ENCODE measurements at regions not wholly inside any gene's neighbourhood (a gene's known extent, or its start where the extent isn't known, plus 50 kb on each side); places are given as distances from the start of the nearest gene placed in this dataset.
"Not testable (repeated sequence)": the region's sequence is repeated elsewhere in the genome, so short reads cannot be mapped to it uniquely, and the experiment has no call there.

DNA sequence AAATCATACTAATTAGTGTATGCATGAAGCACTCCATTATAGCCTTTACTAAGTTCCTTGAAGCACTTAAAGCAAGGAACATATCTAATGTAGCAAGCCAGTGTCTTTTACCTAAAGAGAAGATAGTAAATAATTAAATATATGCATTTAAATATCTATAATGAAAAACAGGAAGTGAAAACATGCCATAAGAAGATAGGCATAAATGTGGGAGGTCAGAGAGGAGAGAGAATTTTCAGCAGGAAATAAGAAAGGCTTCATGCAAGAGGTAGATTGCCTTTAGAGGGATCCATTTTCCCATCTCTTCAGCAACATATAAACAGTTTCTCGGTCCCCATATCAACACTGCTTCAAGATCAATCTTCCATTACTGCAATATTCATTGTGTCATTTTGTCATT lies 599.8 kb downstream of the FRK start:
- no peak overlapping the region for H3K4me3 Mint-ChIP-seq
- no peak overlapping the region for H3K27ac ChIP-seq (ENCODE audit: low read depth, low read length)
- no peak overlapping the region for H3K27ac Mint-ChIP-seq
- ChIA-PET CTCF (no interaction called here), POLR2A (no interaction called here)
- H3K36me3 ChIP-seq (ENCODE audit: control insufficient read depth in 2 of 3, insufficient read depth in 3 of 3, low read length in 3 of 3): no peaks in the 10 kb centered on the region
- no peaks in the 10 kb centered on the region for H3K36me3 Mint-ChIP-seq
- no peak for ATAC-seq
- no peaks in the 10 kb centered on the region for H3K27me3 ChIP-seq (ENCODE audit: control insufficient read depth in 2 of 2, insufficient read depth in 2 of 2, low read length in 2 of 2)
- no peaks in the 10 kb centered on the region for H3K9me3 ChIP-seq (ENCODE audit: control insufficient read depth in 2 of 3, low read length in 3 of 3)
- no peaks in the 10 kb centered on the region for H3K4me1 Mint-ChIP-seq
- H3K4me3 ChIP-seq (ENCODE audit: low read length): no peak overlapping the region
- DNase-seq: no peak
- peaks cover 0 to 29% (median 5%) of the 10 kb centered on the region in 11 donors for H3K9me3 Mint-ChIP-seq
- H3K27me3 Mint-ChIP-seq: no peaks in the 10 kb centered on the region
- H3K4me1 ChIP-seq (ENCODE audit: control insufficient read depth in 2 of 2, insufficient read depth in 2 of 2, low read length in 2 of 2): no peaks in the 10 kb centered on the region
- intact Hi-C loops (cut with micrococcal nuclease): no loop called here

- ATAC-seq (no peak), DNase-seq (no peak)
- no peak overlapping the region for H3K27ac ChIP-seq (ENCODE audit: low read depth, low read length)
- H3K4me1 ChIP-seq (ENCODE audit: control insufficient read depth in 2 of 2, insufficient read depth in 2 of 2, low read length in 2 of 2): no peaks in the 10 kb centered on the region
- no peak overlapping the region for H3K27ac Mint-ChIP-seq
- no peak overlapping the region for H3K4me3 ChIP-seq (ENCODE audit: low read length)
- H3K9me3 Mint-ChIP-seq: peaks cover 0 to 6% (median 0%) of the 10 kb centered on the region in 11 donors
- H3K4me3 Mint-ChIP-seq: no peak overlapping the region
- H3K36me3 ChIP-seq (ENCODE audit: control insufficient read depth in 2 of 3, insufficient read depth in 3 of 3, low read length in 3 of 3): no peaks in the 10 kb centered on the region
- no peaks in the 10 kb centered on the region for H3K9me3 ChIP-seq (ENCODE audit: control insufficient read depth in 2 of 3, low read length in 3 of 3)
- POLR2A ChIA-PET: no interaction called here
- no peaks in the 10 kb centered on the region for H3K27me3 Mint-ChIP-seq
- no peaks in the 10 kb centered on the region for H3K4me1 Mint-ChIP-seq
- H3K27me3 ChIP-seq (ENCODE audit: control insufficient read depth in 2 of 2, insufficient read depth in 2 of 2, low read length in 2 of 2): no peaks in the 10 kb centered on the region
- CTCF ChIA-PET: no interaction called here
- intact Hi-C loops (cut with micrococcal nuclease): no loop called here
- H3K36me3 Mint-ChIP-seq: no peaks in the 10 kb centered on the region
These were observed 603.8 kb downstream of the FRK start for GRCh38 chr6:115456848-115457247.

- no peaks in the 10 kb centered on the region for H3K27me3 ChIP-seq (ENCODE audit: control insufficient read depth in 2 of 2, insufficient read depth in 2 of 2, low read length in 2 of 2)
- intact Hi-C loops (cut with micrococcal nuclease): no loop called here
- no peak overlapping the region for H3K27ac ChIP-seq (ENCODE audit: low read depth, low read length)
- no peaks in the 10 kb centered on the region for H3K9me3 ChIP-seq (ENCODE audit: control insufficient read depth in 2 of 3, low read length in 3 of 3)
- no peak overlapping the region for H3K4me3 ChIP-seq (ENCODE audit: low read length)
- Mint-ChIP-seq H3K27me3 (no peaks in the 10 kb centered on the region), H3K36me3 (no peaks in the 10 kb centered on the region), H3K27ac (no peak overlapping the region), H3K9me3 (peaks cover 0 to 5% (median 0%) of the 10 kb centered on the region in 11 donors), H3K4me3 (no peak overlapping the region), H3K4me1 (no peaks in the 10 kb centered on the region)
- DNase-seq (no peak), ATAC-seq (no peak)
- H3K4me1 ChIP-seq (ENCODE audit: control insufficient read depth in 2 of 2, insufficient read depth in 2 of 2, low read length in 2 of 2): no peaks in the 10 kb centered on the region
- H3K36me3 ChIP-seq (ENCODE audit: control insufficient read depth in 2 of 3, insufficient read depth in 3 of 3, low read length in 3 of 3): no peaks in the 10 kb centered on the region
- POLR2A ChIA-PET: no interaction called here
- CTCF ChIA-PET: no interaction called here
These were observed 616.7 kb downstream of the FRK start for GRCh38 chr6:115443825-115444478.

DNA sequence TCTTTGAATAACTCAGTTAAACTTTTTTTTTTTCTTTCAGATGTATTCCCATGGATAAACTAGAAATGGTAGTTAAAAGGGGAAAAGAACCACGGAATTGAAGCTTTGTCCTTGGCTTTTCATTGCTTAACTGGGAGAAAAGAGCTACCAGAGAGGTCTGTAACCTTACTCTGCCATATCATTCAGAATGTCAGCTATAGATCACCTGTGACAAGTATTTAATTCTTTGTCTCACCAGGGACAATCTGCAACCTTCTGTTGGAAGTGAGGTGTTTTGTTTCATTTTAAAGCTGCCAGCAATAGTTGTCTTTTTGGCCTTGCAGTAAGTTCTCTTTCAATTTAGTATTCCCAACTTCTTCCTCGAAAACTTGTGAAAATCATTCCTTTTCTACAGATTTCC lies 618.4 kb downstream of the FRK start:
- Mint-ChIP-seq H3K4me3 (no peak overlapping the region), H3K9me3 (peaks cover 0 to 13% (median 2%) of the 10 kb centered on the region in 11 donors), H3K27me3 (no peaks in the 10 kb centered on the region), H3K27ac (no peak overlapping the region), H3K36me3 (no peaks in the 10 kb centered on the region), H3K4me1 (no peaks in the 10 kb centered on the region)
- Histone ChIP-seq H3K27ac (ENCODE audit: low read depth, low read length) (no peak overlapping the region), H3K4me1 (ENCODE audit: control insufficient read depth in 2 of 2, insufficient read depth in 2 of 2, low read length in 2 of 2) (no peaks in the 10 kb centered on the region), H3K9me3 (ENCODE audit: control insufficient read depth in 2 of 3, low read length in 3 of 3) (no peaks in the 10 kb centered on the region), H3K4me3 (ENCODE audit: low read length) (no peak overlapping the region), H3K36me3 (ENCODE audit: control insufficient read depth in 2 of 3, insufficient read depth in 3 of 3, low read length in 3 of 3) (no peaks in the 10 kb centered on the region), H3K27me3 (ENCODE audit: control insufficient read depth in 2 of 2, insufficient read depth in 2 of 2, low read length in 2 of 2) (no peaks in the 10 kb centered on the region)
- no peak for ATAC-seq
- POLR2A ChIA-PET: no interaction called here
- intact Hi-C loops (cut with micrococcal nuclease): no loop called here
- CTCF ChIA-PET: no interaction called here
- DNase-seq: no peak

DNA sequence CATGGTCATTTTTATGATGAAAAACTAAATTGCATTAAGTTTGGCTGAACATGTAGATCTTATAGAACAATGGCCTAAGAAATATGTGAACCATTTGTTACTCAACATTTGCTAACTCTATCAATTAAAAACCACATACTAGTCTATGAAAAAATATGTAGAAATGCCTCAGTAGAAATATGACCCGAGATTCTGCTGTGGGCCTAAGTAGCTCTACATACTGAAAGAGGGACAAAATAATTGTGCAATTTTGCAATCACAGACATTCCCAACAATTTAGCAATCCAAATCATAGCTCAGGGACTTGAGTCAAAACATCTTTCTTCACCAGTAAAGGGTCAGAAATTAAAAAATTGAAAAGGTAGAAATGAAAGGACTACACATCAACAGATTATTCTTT lies 619.0 kb downstream of the FRK start:
- H3K4me1 ChIP-seq (ENCODE audit: control insufficient read depth in 2 of 2, insufficient read depth in 2 of 2, low read length in 2 of 2): no peaks in the 10 kb centered on the region
- POLR2A ChIA-PET: no interaction called here
- Mint-ChIP-seq H3K36me3 (no peaks in the 10 kb centered on the region), H3K27ac (no peak overlapping the region), H3K4me3 (no peak overlapping the region), H3K4me1 (no peaks in the 10 kb centered on the region), H3K9me3 (peaks cover 0 to 13% (median 2%) of the 10 kb centered on the region in 11 donors), H3K27me3 (no peaks in the 10 kb centered on the region)
- H3K27ac ChIP-seq (ENCODE audit: low read depth, low read length): no peak overlapping the region
- no peaks in the 10 kb centered on the region for H3K36me3 ChIP-seq (ENCODE audit: control insufficient read depth in 2 of 3, insufficient read depth in 3 of 3, low read length in 3 of 3)
- CTCF ChIA-PET: no interaction called here
- no peak overlapping the region for H3K4me3 ChIP-seq (ENCODE audit: low read length)
- no peaks in the 10 kb centered on the region for H3K9me3 ChIP-seq (ENCODE audit: control insufficient read depth in 2 of 3, low read length in 3 of 3)
- H3K27me3 ChIP-seq (ENCODE audit: control insufficient read depth in 2 of 2, insufficient read depth in 2 of 2, low read length in 2 of 2): no peaks in the 10 kb centered on the region
- DNase-seq: no peak
- intact Hi-C loops (cut with micrococcal nuclease): no loop called here
- no peak for ATAC-seq

GRCh38 chr6:115415378-115415777 lies 645.3 kb downstream of the FRK start:
- no peaks in the 10 kb centered on the region for H3K27me3 Mint-ChIP-seq
- peaks cover 0 to 10% (median 2%) of the 10 kb centered on the region in 11 donors for H3K9me3 Mint-ChIP-seq
- ChIA-PET POLR2A (no interaction called here), CTCF (no interaction called here)
- no peak overlapping the region for H3K4me3 ChIP-seq (ENCODE audit: low read length)
- DNase-seq (no peak), ATAC-seq (no peak)
- H3K27me3 ChIP-seq (ENCODE audit: control insufficient read depth in 2 of 2, insufficient read depth in 2 of 2, low read length in 2 of 2): no peaks in the 10 kb centered on the region
- H3K4me1 ChIP-seq (ENCODE audit: control insufficient read depth in 2 of 2, insufficient read depth in 2 of 2, low read length in 2 of 2): no peaks in the 10 kb centered on the region
- intact Hi-C loops (cut with micrococcal nuclease): no loop called here
- no peak overlapping the region for H3K27ac ChIP-seq (ENCODE audit: low read depth, low read length)
- no peaks in the 10 kb centered on the region for H3K36me3 ChIP-seq (ENCODE audit: control insufficient read depth in 2 of 3, insufficient read depth in 3 of 3, low read length in 3 of 3)
- no peak overlapping the region for H3K27ac Mint-ChIP-seq
- H3K36me3 Mint-ChIP-seq: no peaks in the 10 kb centered on the region
- no peaks in the 10 kb centered on the region for H3K9me3 ChIP-seq (ENCODE audit: control insufficient read depth in 2 of 3, low read length in 3 of 3)
- no peak overlapping the region for H3K4me3 Mint-ChIP-seq
- no peaks in the 10 kb centered on the region for H3K4me1 Mint-ChIP-seq

GRCh38 chr6:115414916-115415315 lies 645.8 kb downstream of the FRK start:
- H3K4me1 Mint-ChIP-seq; H3K36me3 Mint-ChIP-seq; DNase-seq; intact Hi-C loops (cut with micrococcal nuclease); H3K27ac Mint-ChIP-seq; H3K27me3 ChIP-seq (ENCODE audit: control insufficient read depth in 2 of 2, insufficient read depth in 2 of 2, low read length in 2 of 2); H3K4me3 ChIP-seq (ENCODE audit: low read length); H3K36me3 ChIP-seq (ENCODE audit: control insufficient read depth in 2 of 3, insufficient read depth in 3 of 3, low read length in 3 of 3); H3K4me3 Mint-ChIP-seq; POLR2A ChIA-PET; H3K9me3 ChIP-seq (ENCODE audit: control insufficient read depth in 2 of 3, low read length in 3 of 3); H3K27ac ChIP-seq (ENCODE audit: low read depth, low read length); CTCF ChIA-PET; H3K9me3 Mint-ChIP-seq; H3K27me3 Mint-ChIP-seq; H3K4me1 ChIP-seq (ENCODE audit: control insufficient read depth in 2 of 2, insufficient read depth in 2 of 2, low read length in 2 of 2); ATAC-seq: not testable (repeated sequence)

All from naive thymus-derived CD4-positive, alpha-beta T cell (primary cell).